Transverse colon (tissue), 3 donors: ENCODE measurements at regions not wholly inside any gene's neighbourhood (a gene's known extent, or its start where the extent isn't known, plus 50 kb on each side); places are given as distances from the start of the nearest gene placed in this dataset.

Source experiments
- POLR2A ChIP-seq: fragments of 450-650 bp; IDR thresholded peaks from one replicate; pipeline ENCODE4 v1.6.1; 2016; ENCODE audit warnings: antibody characterized with exemption, mild to moderate bottlenecking, moderate library complexity
- TF ChIP-seq, protein P1 (sequence below), 5 experiments: fragments of 200-600 bp in 3 of 5; fragments of 450-650 bp in 2 of 5; sonication (generic) in 3 of 5; IDR thresholded peaks; 1 replicate in 2 of 5; 2 replicates in 3 of 5; pipeline ENCODE4 v1.5.1; 2016 to 2017; ENCODE audit warnings: antibody characterized with exemption in 5 of 5, inconsistent platforms in 3 of 5, mild to moderate bottlenecking in 2 of 5, moderate library complexity in 1 of 5

DNA sequence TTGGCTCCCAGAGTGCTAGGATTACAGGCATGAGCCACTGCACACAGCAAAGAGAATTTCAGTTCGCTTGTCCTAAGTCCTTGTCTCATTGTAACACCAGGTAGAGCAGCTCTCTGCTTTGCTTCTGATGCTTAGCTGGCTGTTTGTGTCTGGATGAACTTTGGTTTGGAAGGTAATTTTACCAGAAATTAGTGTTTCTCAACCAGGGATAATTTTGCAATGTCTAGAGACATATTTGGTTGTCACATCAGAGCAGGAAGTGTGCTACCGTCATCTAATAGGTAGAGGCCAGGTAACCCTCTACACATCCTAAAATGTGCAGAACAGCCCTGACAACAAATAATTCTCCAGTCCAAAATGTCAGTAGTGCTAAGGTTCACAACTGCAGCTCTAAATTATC lies 108.8 kb downstream of the SNX18 start:
- TF ChIP-seq POLR2A = no peak
- TF ChIP-seq, protein P1, sequence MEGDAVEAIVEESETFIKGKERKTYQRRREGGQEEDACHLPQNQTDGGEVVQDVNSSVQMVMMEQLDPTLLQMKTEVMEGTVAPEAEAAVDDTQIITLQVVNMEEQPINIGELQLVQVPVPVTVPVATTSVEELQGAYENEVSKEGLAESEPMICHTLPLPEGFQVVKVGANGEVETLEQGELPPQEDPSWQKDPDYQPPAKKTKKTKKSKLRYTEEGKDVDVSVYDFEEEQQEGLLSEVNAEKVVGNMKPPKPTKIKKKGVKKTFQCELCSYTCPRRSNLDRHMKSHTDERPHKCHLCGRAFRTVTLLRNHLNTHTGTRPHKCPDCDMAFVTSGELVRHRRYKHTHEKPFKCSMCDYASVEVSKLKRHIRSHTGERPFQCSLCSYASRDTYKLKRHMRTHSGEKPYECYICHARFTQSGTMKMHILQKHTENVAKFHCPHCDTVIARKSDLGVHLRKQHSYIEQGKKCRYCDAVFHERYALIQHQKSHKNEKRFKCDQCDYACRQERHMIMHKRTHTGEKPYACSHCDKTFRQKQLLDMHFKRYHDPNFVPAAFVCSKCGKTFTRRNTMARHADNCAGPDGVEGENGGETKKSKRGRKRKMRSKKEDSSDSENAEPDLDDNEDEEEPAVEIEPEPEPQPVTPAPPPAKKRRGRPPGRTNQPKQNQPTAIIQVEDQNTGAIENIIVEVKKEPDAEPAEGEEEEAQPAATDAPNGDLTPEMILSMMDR (IDR thresholded peaks at IDR 0.05) = no peak
